Endodermal cell (in vitro differentiated cells): ENCODE measurements at regions not wholly inside any gene's neighbourhood (a gene's known extent, or its start where the extent isn't known, plus 50 kb on each side); places are given as distances from the start of the nearest gene placed in this dataset.

Source experiments
- DNase-seq: peaks from one replicate; pipeline ENCODE4 v3.0.0-alpha.2; 2017
- H3K27ac ChIP-seq: 2 replicates; pipeline ENCODE4 v1.5.1; 2013; ENCODE audit warnings: mild to moderate bottlenecking, low read depth, low read length, moderate library complexity
- H3K27me3 ChIP-seq: 2 replicates; pipeline ENCODE4 v1.6.1; 2013; ENCODE audit warnings: mild to moderate bottlenecking, low read length, moderate library complexity; ENCODE audit not compliant: insufficient read depth, control insufficient read depth, poor library complexity, severe bottlenecking
- H3K36me3 ChIP-seq: 2 replicates; pipeline ENCODE4 v1.7.0; 2013; ENCODE audit warnings: mild to moderate bottlenecking, low read length, moderate library complexity; ENCODE audit not compliant: control insufficient read depth, insufficient read depth
- H3K4me1 ChIP-seq: one replicate; pipeline ENCODE4 v1.7.0; 2013; ENCODE audit warnings: low read length; ENCODE audit not compliant: control insufficient read depth, insufficient read depth
- H3K4me3 ChIP-seq: 2 replicates; pipeline ENCODE4 v1.5.1; 2013; ENCODE audit warnings: mild to moderate bottlenecking, low read length, moderate library complexity
- H3K9ac ChIP-seq: 2 replicates; pipeline ENCODE4 v1.6.1; 2013; ENCODE audit warnings: mild to moderate bottlenecking, low read length, moderate library complexity; ENCODE audit not compliant: poor library complexity, severe bottlenecking; ENCODE audit errors: extremely low read depth
- H3K9me3 ChIP-seq: 2 replicates; pipeline ENCODE4 v1.6.1; 2013; ENCODE audit warnings: mild to moderate bottlenecking, low read length, moderate library complexity; ENCODE audit not compliant: control insufficient read depth
- H3K27ac Mint-ChIP-seq: 2 replicates; pipeline ENCODE4 v1.8.0; 2020; ENCODE audit warnings: mixed read lengths
- H3K27me3 Mint-ChIP-seq: 2 replicates; pipeline ENCODE4 v1.8.0; 2021; ENCODE audit warnings: mild to moderate bottlenecking, mixed read lengths; ENCODE audit not compliant: insufficient read depth
- H3K36me3 Mint-ChIP-seq: 2 replicates; pipeline ENCODE4 v1.8.0; 2020; ENCODE audit warnings: low read depth, mixed read lengths
- H3K4me1 Mint-ChIP-seq: 2 replicates; pipeline ENCODE4 v1.8.0; 2020; ENCODE audit warnings: mixed read lengths
- H3K4me3 Mint-ChIP-seq: 2 replicates; pipeline ENCODE4 v1.8.0; 2020; ENCODE audit warnings: mild to moderate bottlenecking, moderate library complexity, mixed read lengths
- H3K9me3 Mint-ChIP-seq: 2 replicates; pipeline ENCODE4 v1.8.0; 2020; ENCODE audit warnings: mild to moderate bottlenecking, mixed read lengths
- WGBS, 2 experiments: methylation state at CpG; one replicate each; pipeline versions ENCODE4 v1.1.5 to v1.1.7; 2013; ENCODE audit warnings: missing lambda C conversion rate in 2 of 2, mixed read lengths in 1 of 2; ENCODE audit not compliant: insufficient coverage in 1 of 2, insufficient read length in 1 of 2; 5-methylcytosine and 5-hydroxymethylcytosine counted together
- TF ChIP-seq, protein P1 (sequence below): fragments of 200-600 bp; sonication (generic); conservative IDR thresholded peaks from 2 replicates; pipeline ENCODE4 v1.5.0; 2021; ENCODE audit warnings: antibody characterized with exemption, mild to moderate bottlenecking

DNA sequence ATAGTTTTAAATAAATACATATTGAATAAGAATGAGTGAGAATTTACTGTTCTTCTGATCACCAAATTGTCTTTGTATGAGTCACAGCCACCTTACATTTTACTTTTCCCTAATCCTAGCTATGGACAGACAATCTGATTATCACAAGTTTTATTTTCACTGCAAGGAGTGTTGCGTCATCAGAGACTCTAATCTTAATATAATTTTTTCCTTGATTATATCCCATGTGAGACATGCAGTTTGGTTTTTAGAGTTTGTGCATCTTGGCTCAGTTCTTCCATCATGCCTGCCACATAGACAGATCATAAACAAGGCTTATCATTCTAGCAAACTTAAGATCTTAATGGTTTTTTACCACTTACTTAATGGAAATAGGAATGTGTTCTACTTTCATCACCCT lies 478.5 kb upstream of the CDH18 start:
- Mint-ChIP-seq H3K27ac (no peak overlapping the region), H3K27me3 (peaks cover 8% of the 10 kb centered on the region), H3K9me3 (no peaks in the 10 kb centered on the region), H3K4me1 (peaks cover 5% of the 10 kb centered on the region), H3K36me3 (no peaks in the 10 kb centered on the region), H3K4me3 (no peak overlapping the region)
- peaks cover 31% of the 10 kb centered on the region for H3K27me3 ChIP-seq
- WGBS, 2 experiments: 100% methylated on average over 1 of the region's 1 CpG; no CpG with 5 or more reads in 1 of the 2 experiments
- no peaks in the 10 kb centered on the region for H3K36me3 ChIP-seq
- no peaks in the 10 kb centered on the region for H3K9me3 ChIP-seq
- TF ChIP-seq, protein P1, sequence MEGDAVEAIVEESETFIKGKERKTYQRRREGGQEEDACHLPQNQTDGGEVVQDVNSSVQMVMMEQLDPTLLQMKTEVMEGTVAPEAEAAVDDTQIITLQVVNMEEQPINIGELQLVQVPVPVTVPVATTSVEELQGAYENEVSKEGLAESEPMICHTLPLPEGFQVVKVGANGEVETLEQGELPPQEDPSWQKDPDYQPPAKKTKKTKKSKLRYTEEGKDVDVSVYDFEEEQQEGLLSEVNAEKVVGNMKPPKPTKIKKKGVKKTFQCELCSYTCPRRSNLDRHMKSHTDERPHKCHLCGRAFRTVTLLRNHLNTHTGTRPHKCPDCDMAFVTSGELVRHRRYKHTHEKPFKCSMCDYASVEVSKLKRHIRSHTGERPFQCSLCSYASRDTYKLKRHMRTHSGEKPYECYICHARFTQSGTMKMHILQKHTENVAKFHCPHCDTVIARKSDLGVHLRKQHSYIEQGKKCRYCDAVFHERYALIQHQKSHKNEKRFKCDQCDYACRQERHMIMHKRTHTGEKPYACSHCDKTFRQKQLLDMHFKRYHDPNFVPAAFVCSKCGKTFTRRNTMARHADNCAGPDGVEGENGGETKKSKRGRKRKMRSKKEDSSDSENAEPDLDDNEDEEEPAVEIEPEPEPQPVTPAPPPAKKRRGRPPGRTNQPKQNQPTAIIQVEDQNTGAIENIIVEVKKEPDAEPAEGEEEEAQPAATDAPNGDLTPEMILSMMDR: no peak
- DNase-seq: no peak
- no peak overlapping the region for H3K4me3 ChIP-seq
- no peak overlapping the region for H3K27ac ChIP-seq
- H3K4me1 ChIP-seq: no peaks in the 10 kb centered on the region
- no peak overlapping the region for H3K9ac ChIP-seq

DNA sequence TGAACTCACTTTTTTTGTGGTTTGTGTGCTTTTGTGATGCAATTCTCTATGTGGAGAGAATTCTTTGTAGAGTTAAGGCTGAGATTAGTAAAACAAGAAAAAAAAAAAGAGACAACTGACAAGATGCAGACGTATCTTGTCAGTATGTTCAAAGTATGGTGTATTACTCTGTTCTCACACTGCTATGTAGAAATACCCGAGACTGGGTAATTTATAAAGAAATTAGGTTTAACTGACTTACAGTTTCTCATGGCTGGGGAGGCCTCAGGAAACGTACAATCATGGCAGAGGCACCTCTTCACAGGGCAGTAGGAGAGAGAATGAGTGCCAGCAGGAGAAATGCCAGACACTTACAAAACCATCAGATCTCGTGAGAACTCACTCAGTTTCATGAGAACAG lies 475.2 kb upstream of the CDH18 start:
- no peak overlapping the region for H3K27ac Mint-ChIP-seq
- no peaks in the 10 kb centered on the region for H3K36me3 ChIP-seq
- no peaks in the 10 kb centered on the region for H3K9me3 Mint-ChIP-seq
- TF ChIP-seq, protein P1: no peak
- DNase-seq: no peak
- no peak overlapping the region for H3K4me3 ChIP-seq
- no peaks in the 10 kb centered on the region for H3K36me3 Mint-ChIP-seq
- WGBS, 2 experiments: 84 to 100% methylated on average over 4 of the region's 4 CpGs
- no peaks in the 10 kb centered on the region for H3K9me3 ChIP-seq
- no peaks in the 10 kb centered on the region for H3K4me1 ChIP-seq
- H3K27me3 ChIP-seq: peaks cover under 1% of the 10 kb centered on the region
- H3K4me1 Mint-ChIP-seq: peaks cover 5% of the 10 kb centered on the region
- H3K27me3 Mint-ChIP-seq: peaks cover under 1% of the 10 kb centered on the region
- H3K27ac ChIP-seq: no peak overlapping the region
- no peak overlapping the region for H3K9ac ChIP-seq
- H3K4me3 Mint-ChIP-seq: no peak overlapping the region

DNA sequence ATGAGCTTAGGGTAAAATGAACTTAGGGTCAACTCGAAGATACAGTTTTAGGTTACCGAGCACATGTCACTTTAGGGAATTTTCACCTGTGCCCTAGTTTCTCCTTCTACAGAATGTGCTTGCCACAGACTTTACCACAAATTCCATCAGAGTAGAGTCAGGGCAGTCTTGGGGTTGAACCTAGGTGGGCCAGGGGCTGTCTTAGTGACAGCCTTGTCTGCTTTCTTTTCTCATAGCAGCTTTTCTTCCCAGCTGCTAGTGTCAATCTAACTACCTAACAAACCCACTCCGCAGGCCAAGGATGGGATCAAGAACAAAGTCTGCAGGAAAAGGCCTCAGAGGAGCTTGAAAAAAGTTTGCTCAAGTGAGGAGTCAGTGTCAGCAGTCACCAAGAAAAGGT lies 458.1 kb upstream of the CDH18 start:
- H3K27ac ChIP-seq: no peak overlapping the region
- Mint-ChIP-seq H3K9me3 (no peaks in the 10 kb centered on the region), H3K27ac (no peak overlapping the region), H3K4me1 (no peaks in the 10 kb centered on the region), H3K36me3 (no peaks in the 10 kb centered on the region), H3K27me3 (no peaks in the 10 kb centered on the region), H3K4me3 (no peak overlapping the region)
- H3K27me3 ChIP-seq: no peaks in the 10 kb centered on the region
- TF ChIP-seq, protein P1: no peak
- H3K9ac ChIP-seq: no peak overlapping the region
- no peak for DNase-seq
- no peaks in the 10 kb centered on the region for H3K9me3 ChIP-seq
- H3K4me1 ChIP-seq: no peaks in the 10 kb centered on the region
- 88 to 100% methylated on average over 2 to 3 of the region's 3 CpGs for WGBS, 2 experiments
- H3K36me3 ChIP-seq: no peaks in the 10 kb centered on the region
- no peak overlapping the region for H3K4me3 ChIP-seq
